Neuronal stem cell (in vitro differentiated cells): ENCODE measurements at regions not wholly inside any gene's neighbourhood (a gene's known extent, or its start where the extent isn't known, plus 50 kb on each side); places are given as distances from the start of the nearest gene placed in this dataset.

Experiments used
- DNase-seq: peaks from one replicate; pipeline ENCODE4 v3.0.0-alpha.2; 2013; ENCODE audit warnings: low spot score
- H2AFZ ChIP-seq: one replicate; pipeline ENCODE4 v1.6.1; 2013; ENCODE audit warnings: mild to moderate bottlenecking, low read length, inconsistent platforms
- H2AK5ac ChIP-seq: 2 replicates; pipeline ENCODE4 v1.6.1; 2013; ENCODE audit warnings: low read depth, mild to moderate bottlenecking, inconsistent platforms, low read length, moderate library complexity, mixed read lengths
- H2BK120ac ChIP-seq: 2 replicates; pipeline ENCODE4 v1.6.1; 2013; ENCODE audit warnings: low read depth, mild to moderate bottlenecking, inconsistent platforms, low read length, moderate library complexity, mixed read lengths
- H2BK12ac ChIP-seq: one replicate; pipeline ENCODE4 v1.6.1; 2013; ENCODE audit warnings: low read length, inconsistent platforms
- H2BK15ac ChIP-seq: 2 replicates; pipeline ENCODE4 v1.6.1; 2013; ENCODE audit warnings: mild to moderate bottlenecking, low read length, inconsistent platforms, mixed read lengths
- H2BK5ac ChIP-seq: one replicate; pipeline ENCODE4 v1.6.1; 2013; ENCODE audit warnings: inconsistent platforms, mild to moderate bottlenecking, low read length, moderate library complexity
- H3K14ac ChIP-seq: one replicate; pipeline ENCODE4 v1.6.1; 2013; ENCODE audit warnings: low read length, inconsistent platforms
- H3K18ac ChIP-seq: 2 replicates; pipeline ENCODE4 v1.6.1; 2013; ENCODE audit warnings: low read length, inconsistent platforms
- H3K23ac ChIP-seq: 2 replicates; pipeline ENCODE4 v1.6.1; 2013; ENCODE audit warnings: low read depth, mild to moderate bottlenecking, mixed read lengths, low read length, inconsistent platforms; ENCODE audit not compliant: poor library complexity
- H3K27ac ChIP-seq: replicated peaks from 3 replicates; pipeline ENCODE4 v1.5.1; 2013; ENCODE audit warnings: low read length, inconsistent platforms
- H3K27me3 ChIP-seq, 3 experiments: 2 replicates each; pipeline ENCODE4 v1.6.1; 2013; ENCODE audit warnings: low read length in 3 of 3, mild to moderate bottlenecking in 2 of 3, inconsistent platforms in 1 of 3, low read depth in 1 of 3, mixed read lengths in 1 of 3, moderate library complexity in 1 of 3; ENCODE audit not compliant: control insufficient read depth in 3 of 3, insufficient read depth in 3 of 3
- H3K36me3 ChIP-seq, 2 donors: replicated peaks in 1 of 2; 2 replicates each; pipeline ENCODE4 v1.6.1; 2013; ENCODE audit warnings: low read length in 2 of 2; ENCODE audit not compliant: control insufficient read depth in 2 of 2, insufficient read depth in 2 of 2
- H3K4ac ChIP-seq: 2 replicates; pipeline ENCODE4 v1.6.1; 2013; ENCODE audit warnings: inconsistent platforms, mild to moderate bottlenecking, low read length, moderate library complexity
- H3K4me1 ChIP-seq, 2 donors: 1 replicate in 1 of 2; 2 replicates in 1 of 2; pipeline ENCODE4 v1.6.1; 2013; ENCODE audit warnings: low read length in 2 of 2, low read depth in 1 of 2; ENCODE audit not compliant: control insufficient read depth in 2 of 2, insufficient read depth in 1 of 2
- H3K4me2 ChIP-seq: one replicate; pipeline ENCODE4 v1.6.1; 2013; ENCODE audit warnings: mild to moderate bottlenecking, low read length, inconsistent platforms; ENCODE audit not compliant: insufficient read depth, poor library complexity, severe bottlenecking
- H3K4me3 ChIP-seq, 2 donors: 2 replicates each; pipeline ENCODE4 v1.5.1; 2013; ENCODE audit warnings: low read length in 2 of 2, mild to moderate bottlenecking in 2 of 2, inconsistent platforms in 1 of 2, moderate library complexity in 1 of 2
- H3K79me1 ChIP-seq: one replicate; pipeline ENCODE4 v1.6.1; 2013; ENCODE audit warnings: low read depth, mild to moderate bottlenecking, inconsistent platforms, low read length, moderate library complexity
- H3K9ac ChIP-seq: one replicate; pipeline ENCODE4 v1.6.1; 2013; ENCODE audit warnings: mild to moderate bottlenecking, low read depth, low read length, inconsistent platforms; ENCODE audit not compliant: poor library complexity
- H3K9me3 ChIP-seq, 2 donors: replicated peaks in 1 of 2; 2 replicates each; pipeline versions ENCODE3 to v1.6.1; 2013; ENCODE audit warnings: low read length in 2 of 2, mild to moderate bottlenecking in 2 of 2, inconsistent platforms in 1 of 2, low read depth in 1 of 2, mixed read lengths in 1 of 2, moderate library complexity in 1 of 2; ENCODE audit not compliant: control insufficient read depth in 2 of 2, insufficient read depth in 1 of 2
- H4K8ac ChIP-seq: one replicate; pipeline ENCODE4 v1.6.1; 2013; ENCODE audit warnings: low read depth, mild to moderate bottlenecking, inconsistent platforms, low read length, moderate library complexity
- H4K91ac ChIP-seq: one replicate; pipeline ENCODE4 v1.6.1; 2013; ENCODE audit warnings: low read length, low read depth, mild to moderate bottlenecking, inconsistent platforms; ENCODE audit not compliant: poor library complexity
- WGBS, 2 donors: extraction: QIAGEN DNeasy Blood & Tissue Kit; methylation state at CpG; one replicate each; pipeline ENCODE4 v1.1.7; 2013; ENCODE audit warnings: missing lambda C conversion rate in 2 of 2, mixed read lengths in 1 of 2; ENCODE audit not compliant: insufficient read length in 2 of 2, insufficient replicate concordance in 1 of 2; ENCODE audit errors: extremely low coverage in 2 of 2; 5-methylcytosine and 5-hydroxymethylcytosine counted together

DNA sequence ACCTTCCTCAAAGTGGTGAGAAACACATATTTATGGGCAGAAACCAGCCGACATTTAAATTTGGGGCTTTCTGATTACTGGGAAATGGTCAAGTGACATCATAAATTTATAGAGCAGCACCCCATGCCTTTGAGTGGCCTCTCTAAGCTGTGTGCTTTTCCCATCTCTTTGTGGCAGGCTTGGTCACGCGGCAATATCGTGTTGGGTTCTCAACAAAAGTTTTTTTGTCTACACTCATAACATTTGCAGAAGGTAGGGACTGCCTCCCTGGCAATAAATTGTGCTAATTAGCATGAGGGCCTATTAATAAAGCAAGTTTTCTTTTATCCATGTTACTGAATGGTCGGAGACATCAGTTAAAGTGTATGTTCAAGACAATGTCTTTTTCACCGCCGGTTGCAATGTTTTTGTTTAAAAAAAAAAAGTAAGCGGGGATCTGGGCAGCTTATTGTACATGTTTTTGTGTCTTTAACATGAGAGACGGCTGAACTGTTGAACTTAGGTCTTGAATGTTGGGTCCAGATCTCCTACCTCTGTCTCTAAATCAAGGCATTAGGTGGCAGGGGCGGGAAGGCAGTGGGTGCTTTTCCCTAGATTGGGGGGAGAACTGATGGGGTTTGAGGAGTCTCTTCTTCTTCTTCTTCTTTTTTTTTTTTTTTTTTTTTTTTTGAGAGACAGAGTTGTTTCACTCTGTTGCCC, 193.3 kb downstream of the PHETA1 start:
- no peak overlapping the region for H3K4me2 ChIP-seq
- no peak overlapping the region for H3K14ac ChIP-seq
- WGBS, 2 donors = no CpG with 5 or more reads among the region's 10 CpGs
- H3K23ac ChIP-seq = no peak overlapping the region
- no peak overlapping the region for H4K91ac ChIP-seq
- H2BK120ac ChIP-seq = no peak overlapping the region
- H3K4me3 ChIP-seq = no peak overlapping the region
- H2BK12ac ChIP-seq = no peak overlapping the region
- no peak overlapping the region for H3K4ac ChIP-seq
- H2AK5ac ChIP-seq = no peak overlapping the region
- H3K18ac ChIP-seq = no peak overlapping the region
- H3K9ac ChIP-seq = no peak overlapping the region
- H3K9me3 ChIP-seq = peaks cover 0 to 2% of the 10 kb centered on the region in 2 donors
- no peak overlapping the region for H2BK15ac ChIP-seq
- H3K27me3 ChIP-seq = no peaks in the 10 kb centered on the region
- no peaks in the 10 kb centered on the region for H3K79me1 ChIP-seq
- H3K27ac ChIP-seq = no peak overlapping the region
- H4K8ac ChIP-seq = no peak overlapping the region
- no peaks in the 10 kb centered on the region for H3K36me3 ChIP-seq
- peaks cover 2 to 5% of the 10 kb centered on the region in 2 donors for H3K4me1 ChIP-seq
- H2BK5ac ChIP-seq = no peak overlapping the region
- DNase-seq = no peak
- H2AFZ ChIP-seq = no peak overlapping the region

DNA sequence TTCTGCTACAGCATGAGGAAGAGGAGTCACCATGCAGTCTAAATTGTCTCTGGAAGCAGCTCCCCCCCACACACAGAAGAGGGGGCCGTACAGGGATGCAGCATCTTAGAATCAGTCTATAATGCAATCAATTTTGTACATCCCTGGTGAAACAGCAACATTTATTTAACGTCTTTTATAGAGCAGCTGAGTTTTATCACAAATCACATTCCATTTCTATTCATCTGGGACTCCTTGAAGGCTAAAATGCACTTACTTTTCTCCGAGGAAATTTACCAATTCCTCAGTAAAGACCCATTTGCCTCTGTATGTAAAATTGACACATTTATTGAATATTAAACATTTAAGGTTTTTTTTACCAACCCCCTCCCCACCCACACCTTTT, 193.9 kb downstream of the PHETA1 start:
- H3K18ac ChIP-seq = no peak overlapping the region
- H2BK120ac ChIP-seq = no peak overlapping the region
- H3K4me1 ChIP-seq = peaks cover 2 to 5% of the 10 kb centered on the region in 2 donors
- H3K27me3 ChIP-seq = no peaks in the 10 kb centered on the region
- WGBS, 2 donors = no CpG with 5 or more reads among the region's 3 CpGs
- H3K4ac ChIP-seq = no peak overlapping the region
- no peak overlapping the region for H2BK5ac ChIP-seq
- H3K9ac ChIP-seq = no peak overlapping the region
- H3K23ac ChIP-seq = no peak overlapping the region
- H2AK5ac ChIP-seq = no peak overlapping the region
- H3K4me2 ChIP-seq = no peak overlapping the region
- H3K79me1 ChIP-seq = no peaks in the 10 kb centered on the region
- no peak overlapping the region for H4K8ac ChIP-seq
- H3K4me3 ChIP-seq = no peak overlapping the region
- no peak overlapping the region for H4K91ac ChIP-seq
- no peak overlapping the region for H3K27ac ChIP-seq
- H3K14ac ChIP-seq = no peak overlapping the region
- no peak overlapping the region for H2AFZ ChIP-seq
- no peak overlapping the region for H2BK15ac ChIP-seq
- H3K36me3 ChIP-seq = no peaks in the 10 kb centered on the region
- no peak overlapping the region for H2BK12ac ChIP-seq
- peaks cover 0 to 2% of the 10 kb centered on the region in 2 donors for H3K9me3 ChIP-seq
- DNase-seq = no peak

DNA sequence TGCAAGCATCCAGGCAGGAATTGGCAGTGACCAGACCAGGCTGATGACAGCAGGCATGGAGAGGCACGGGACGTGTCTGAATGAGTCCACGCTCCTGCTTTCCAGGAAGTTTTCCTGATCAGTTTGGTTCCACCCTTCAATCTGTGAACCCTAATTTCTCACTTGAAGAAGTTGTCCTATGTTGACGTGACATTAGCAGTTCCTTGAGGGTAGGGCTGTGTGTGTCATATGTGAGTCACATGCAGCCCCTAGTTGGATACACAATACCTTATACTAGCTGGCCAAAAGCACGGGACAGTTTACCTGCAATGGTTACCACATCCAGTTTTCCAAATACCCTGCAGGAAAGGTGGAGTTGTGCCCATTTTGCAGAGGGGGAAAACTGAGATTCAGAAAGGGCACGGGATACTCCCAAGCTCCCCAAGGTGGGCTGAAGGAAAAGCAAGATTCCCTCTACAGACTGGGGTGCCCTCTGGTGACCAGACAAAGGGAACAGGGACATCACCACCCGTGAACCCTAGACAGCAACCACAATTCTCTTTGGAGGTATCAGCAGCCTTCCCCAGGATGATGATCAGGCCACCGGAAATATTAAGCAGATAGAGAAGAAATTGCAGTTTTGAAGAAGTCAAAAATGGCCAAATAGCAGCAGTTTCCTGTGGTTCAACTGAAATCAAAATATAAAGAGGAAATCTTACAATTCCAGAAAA, 194.5 kb downstream of the PHETA1 start:
- Histone ChIP-seq H3K79me1 (no peaks in the 10 kb centered on the region), H4K91ac (no peak overlapping the region), H3K4ac (no peak overlapping the region), H3K14ac (no peak overlapping the region), H2BK15ac (no peak overlapping the region), H3K18ac (no peak overlapping the region), H3K9me3 (peaks cover 0 to 2% of the 10 kb centered on the region in 2 donors), H3K36me3 (no peaks in the 10 kb centered on the region), H2BK12ac (no peak overlapping the region), H3K4me2 (no peak overlapping the region), H3K4me3 (peak overlapping the region in 1 of 2 donors; percentile 8), H3K9ac (no peak overlapping the region), H3K4me1 (peaks cover 2 to 5% of the 10 kb centered on the region in 2 donors), H2BK5ac (no peak overlapping the region), H3K27me3 (no peaks in the 10 kb centered on the region), H3K27ac (no peak overlapping the region), H2BK120ac (no peak overlapping the region), H3K23ac (no peak overlapping the region), H2AFZ (no peak overlapping the region), H4K8ac (no peak overlapping the region), H2AK5ac (no peak overlapping the region)
- WGBS, 2 donors = no CpG with 5 or more reads among the region's 8 CpGs
- no peak for DNase-seq

DNA sequence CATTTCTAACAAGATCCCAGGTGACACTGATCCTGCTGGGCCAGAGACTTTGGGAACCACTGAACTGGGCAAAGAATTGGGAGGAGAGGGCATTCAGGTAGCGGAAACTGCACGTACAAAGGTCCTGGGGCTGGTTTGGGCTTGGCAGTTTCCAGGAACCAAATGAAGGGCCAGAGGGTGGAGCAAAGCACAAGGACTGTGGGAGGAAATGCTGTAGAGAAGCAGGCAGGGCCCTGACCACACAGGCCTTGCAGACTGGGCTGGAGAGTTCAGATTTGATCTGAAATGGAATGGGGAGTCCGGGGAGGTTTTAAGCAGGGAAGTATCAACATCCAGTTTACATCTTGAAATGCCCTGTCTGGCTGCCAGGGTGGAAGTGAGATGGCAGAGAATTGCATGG, 195.1 kb downstream of the PHETA1 start:
- Histone ChIP-seq H2AK5ac (no peak overlapping the region), H2BK120ac (no peak overlapping the region), H2BK12ac (no peak overlapping the region)

More for the DNA sequence above, 195.1 kb downstream of the PHETA1 start:
- Histone ChIP-seq H3K4me1 (peaks cover 2 to 5% of the 10 kb centered on the region in 2 donors), H3K27me3 (no peaks in the 10 kb centered on the region), H3K36me3 (no peaks in the 10 kb centered on the region), H3K4me2 (no peak overlapping the region), H3K79me1 (no peaks in the 10 kb centered on the region), H3K14ac (no peak overlapping the region), H3K4me3 (peak overlapping the region in 1 of 2 donors; percentile 8), H2AFZ (no peak overlapping the region), H2BK15ac (no peak overlapping the region), H4K91ac (no peak overlapping the region), H3K27ac (no peak overlapping the region), H3K23ac (no peak overlapping the region), H4K8ac (no peak overlapping the region), H3K9ac (no peak overlapping the region), H3K9me3 (peaks cover 0 to 2% of the 10 kb centered on the region in 2 donors), H3K18ac (no peak overlapping the region), H2BK5ac (no peak overlapping the region), H3K4ac (no peak overlapping the region)
- DNase-seq = no peak
- WGBS, 2 donors = no CpG with 5 or more reads among the region's 3 CpGs
